Muscle of back (tissue), 3 donors: ENCODE measurements at regions not wholly inside any gene's neighbourhood (a gene's known extent, or its start where the extent isn't known, plus 50 kb on each side); places are given as distances from the start of the nearest gene placed in this dataset.

Experiments
- DNase-seq, 3 donors: peaks; one replicate each; pipeline versions ENCODE4 v3.0.0 to v3.0.0-alpha.2; 2013

GRCh38 chr12:118751355-118751754, 230.0 kb upstream of the SRRM4 start:
- DNase-seq = no peak

GRCh38 chr12:118760623-118761022, 220.7 kb upstream of the SRRM4 start:
- no peak for DNase-seq

GRCh38 chr12:118763234-118763633, 218.1 kb upstream of the SRRM4 start:
- DNase-seq = no peak

- DNase-seq = peak in 1 of 3 donors; percentile 1
Observed at GRCh38 chr12:118773956-118774723, 207.2 kb upstream of the SRRM4 start.

GRCh38 chr12:118777504-118777903, 203.8 kb upstream of the SRRM4 start:
- no peak for DNase-seq

GRCh38 chr12:118778077-118778476, 203.3 kb upstream of the SRRM4 start:
- no peak for DNase-seq

GRCh38 chr12:118780939-118781338, 200.4 kb upstream of the SRRM4 start:
- no peak for DNase-seq

- no peak for DNase-seq
Observed at GRCh38 chr12:118781692-118782091, 199.6 kb upstream of the SRRM4 start.

- no peak for DNase-seq
Observed at GRCh38 chr12:118783703-118784102, 197.6 kb upstream of the SRRM4 start.

GRCh38 chr12:118790578-118790977, 190.8 kb upstream of the SRRM4 start:
- DNase-seq = no peak

GRCh38 chr12:118813778-118814357, 167.5 kb upstream of the SRRM4 start:
- DNase-seq = no peak

- no peak for DNase-seq
Observed at GRCh38 chr12:118816296-118816695, 165.0 kb upstream of the SRRM4 start.

GRCh38 chr12:118821386-118821925, 159.9 kb upstream of the SRRM4 start:
- DNase-seq = no peak

- DNase-seq = no peak
Observed at GRCh38 chr12:118822512-118822911, 158.8 kb upstream of the SRRM4 start.

GRCh38 chr12:118827047-118827446, 154.3 kb upstream of the SRRM4 start:
- no peak for DNase-seq

GRCh38 chr12:118827606-118828005, 153.7 kb upstream of the SRRM4 start:
- DNase-seq = no peak

GRCh38 chr12:118830296-118830695, 151.0 kb upstream of the SRRM4 start:
- DNase-seq = peak; percentile 6 to 50 (median 37)

- no peak for DNase-seq
Observed at GRCh38 chr12:118835926-118836325, 145.4 kb upstream of the SRRM4 start.

- no peak for DNase-seq
Observed at GRCh38 chr12:118840399-118840798, 140.9 kb upstream of the SRRM4 start.

- no peak for DNase-seq
Observed at GRCh38 chr12:118840878-118841277, 140.5 kb upstream of the SRRM4 start.

- no peak for DNase-seq
Observed at GRCh38 chr12:118841588-118841987, 139.8 kb upstream of the SRRM4 start.

- DNase-seq = peak; percentile 10 to 44 (median 17)
Observed at GRCh38 chr12:118842866-118843265, 138.5 kb upstream of the SRRM4 start.

GRCh38 chr12:118846416-118846815, 134.9 kb upstream of the SRRM4 start:
- no peak for DNase-seq
